DMS114 treated with DMSO at 0.1 percent for 48 hours (cell line): ENCODE measurements at regions not wholly inside any gene's neighbourhood (a gene's known extent, or its start where the extent isn't known, plus 50 kb on each side); places are given as distances from the start of the nearest gene placed in this dataset.
"Not testable (repeated sequence)": the region's sequence is repeated elsewhere in the genome, so short reads cannot be mapped to it uniquely, and the experiment has no call there.

Experiments used
- DNase-seq: peaks from one replicate; lab custom pipeline; 2025; ENCODE audit not compliant: unreplicated experiment; lab: John Stamatoyannopoulos, UW

GRCh38 chr13:38415233-38415632 is 65.6 kb downstream of the UFM1 start:
- DNase-seq, result no peak

- no peak for DNase-seq
Measured at GRCh38 chr13:38417241-38417640, 67.6 kb downstream of the UFM1 start.

GRCh38 chr13:38417727-38418126 is 68.1 kb downstream of the UFM1 start:
- DNase-seq, result no peak

- DNase-seq, result no peak
Measured at GRCh38 chr13:38418286-38418685, 68.6 kb downstream of the UFM1 start.

GRCh38 chr13:38419312-38419873 is 69.7 kb downstream of the UFM1 start:
- DNase-seq, result no peak

- no peak for DNase-seq
Measured at GRCh38 chr13:38421590-38422560, 72.2 kb downstream of the UFM1 start.

- DNase-seq, result no peak
Measured at GRCh38 chr13:38429916-38430315, 80.3 kb downstream of the UFM1 start.

GRCh38 chr13:38430796-38431195 is 81.1 kb downstream of the UFM1 start:
- DNase-seq, result no peak

- no peak for DNase-seq
Measured at GRCh38 chr13:38440666-38441065, 91.0 kb downstream of the UFM1 start.

- DNase-seq, result no peak
Measured at GRCh38 chr13:38444904-38445303, 95.3 kb downstream of the UFM1 start.

GRCh38 chr13:38452656-38453055 is 103.0 kb downstream of the UFM1 start:
- no peak for DNase-seq

GRCh38 chr13:38462605-38463004 is 113.0 kb downstream of the UFM1 start:
- no peak for DNase-seq

GRCh38 chr13:38463048-38463447 is 113.4 kb downstream of the UFM1 start:
- DNase-seq, result no peak

- not testable (repeated sequence) for DNase-seq
Measured at GRCh38 chr13:38472411-38472810, 122.8 kb downstream of the UFM1 start.

GRCh38 chr13:38473305-38473704 is 123.7 kb downstream of the UFM1 start:
- no peak for DNase-seq

GRCh38 chr13:38477676-38478075 is 128.0 kb downstream of the UFM1 start:
- no peak for DNase-seq

GRCh38 chr13:38483623-38484022 is 134.0 kb downstream of the UFM1 start:
- DNase-seq, result no peak

- no peak for DNase-seq
Measured at GRCh38 chr13:38490657-38491056, 141.0 kb downstream of the UFM1 start.

- no peak for DNase-seq
Measured at GRCh38 chr13:38494445-38494844, 144.8 kb downstream of the UFM1 start.

GRCh38 chr13:38496917-38497316 is 147.3 kb downstream of the UFM1 start:
- DNase-seq, result no peak

- no peak for DNase-seq
Measured at GRCh38 chr13:38498271-38498670, 148.6 kb downstream of the UFM1 start.

GRCh38 chr13:38514575-38514974 is 164.9 kb downstream of the UFM1 start:
- no peak for DNase-seq
